Esophagus muscularis mucosa (tissue), 3 donors: ENCODE measurements at regions not wholly inside any gene's neighbourhood (a gene's known extent, or its start where the extent isn't known, plus 50 kb on each side); places are given as distances from the start of the nearest gene placed in this dataset.

Source experiments
- CTCF ChIP-seq, 3 experiments: fragments of 200-600 bp in 2 of 3; fragments of 450-650 bp in 1 of 3; sonication (generic) in 2 of 3; IDR thresholded peaks; one replicate each; pipeline ENCODE4 v1.5.1; 2017 to 2019; ENCODE audit warnings: antibody characterized with exemption in 3 of 3, mild to moderate bottlenecking in 2 of 3, moderate library complexity in 1 of 3
- EP300 ChIP-seq: sonication (generic); formaldehyde crosslinking; IDR thresholded peaks from one replicate; pipeline ENCODE4 v1.6.1; 2017; ENCODE audit warnings: antibody characterized with exemption

GRCh38 chr5:117093653-117094052 lies 519.0 kb upstream of the SEMA6A start:
- no peak for TF ChIP-seq CTCF (IDR thresholded peaks at IDR 0.05)
- no peak for TF ChIP-seq EP300
